Stimulated activated CD4-positive, alpha-beta T cell treated with anti-CD3 and anti-CD28 coated beads, Interleukin-15, amount 100 ng/mL, for 24 hours (primary cell): ENCODE measurements at regions not wholly inside any gene's neighbourhood (a gene's known extent, or its start where the extent isn't known, plus 50 kb on each side); places are given as distances from the start of the nearest gene placed in this dataset.

ENCODE experiments used
- DNase-seq: peaks from one replicate; pipeline ENCODE4 v3.0.0-alpha.2; 2020

GRCh38 chr20:39106791-39107190 is 144.6 kb downstream of the DHX35 start:
- no peak for DNase-seq

GRCh38 chr20:39105551-39105950 is 143.4 kb downstream of the DHX35 start:
- DNase-seq: no peak

- no peak for DNase-seq
Observed at GRCh38 chr20:39103732-39104131, 141.6 kb downstream of the DHX35 start.

GRCh38 chr20:39103305-39103704 is 141.2 kb downstream of the DHX35 start:
- DNase-seq: no peak

- no peak for DNase-seq
Observed at GRCh38 chr20:39101895-39102294, 139.8 kb downstream of the DHX35 start.

- DNase-seq: no peak
Observed at GRCh38 chr20:39100691-39101090, 138.5 kb downstream of the DHX35 start.

- DNase-seq: no peak
Observed at GRCh38 chr20:39097889-39098288, 135.7 kb downstream of the DHX35 start.

- DNase-seq: no peak
Observed at GRCh38 chr20:39095870-39096269, 133.7 kb downstream of the DHX35 start.

- DNase-seq: no peak
Observed at GRCh38 chr20:39094391-39094790, 132.2 kb downstream of the DHX35 start.

GRCh38 chr20:39092733-39093410 is 130.7 kb downstream of the DHX35 start:
- no peak for DNase-seq

- no peak for DNase-seq
Observed at GRCh38 chr20:39090906-39091305, 128.8 kb downstream of the DHX35 start.

- DNase-seq: no peak
Observed at GRCh38 chr20:39089797-39090196, 127.7 kb downstream of the DHX35 start.
